HG03175 (cell line): ENCODE measurements at regions not wholly inside any gene's neighbourhood (a gene's known extent, or its start where the extent isn't known, plus 50 kb on each side); places are given as distances from the start of the nearest gene placed in this dataset.

Source experiments
- ATAC-seq: cut with Tn5 transposase; IDR thresholded peaks from one replicate; pipeline ENCODE4 v1.9.1; 2021; ENCODE audit warnings: mild to moderate bottlenecking, moderate library complexity; ENCODE audit not compliant: unreplicated experiment

DNA sequence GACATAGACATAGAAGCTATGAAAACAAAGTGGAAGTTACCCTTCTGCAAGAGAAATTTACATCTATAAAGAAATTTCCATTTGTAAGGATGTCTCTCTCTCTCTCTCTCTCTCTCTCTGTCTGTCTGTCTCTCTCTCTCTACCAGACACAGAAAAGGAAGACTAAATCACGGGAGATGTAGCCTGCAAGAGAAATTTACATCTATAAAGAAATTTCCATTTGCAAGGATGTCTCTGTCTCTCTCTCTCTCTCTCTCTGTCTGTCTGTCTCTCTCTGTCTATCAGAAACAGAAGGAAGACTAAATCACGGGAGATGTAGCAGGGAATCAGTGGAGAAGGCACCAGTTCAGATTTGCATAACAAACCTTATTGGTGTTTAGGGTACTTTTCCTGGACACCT is 65.6 kb upstream of the CTSO start:
- ATAC-seq = no peak

DNA sequence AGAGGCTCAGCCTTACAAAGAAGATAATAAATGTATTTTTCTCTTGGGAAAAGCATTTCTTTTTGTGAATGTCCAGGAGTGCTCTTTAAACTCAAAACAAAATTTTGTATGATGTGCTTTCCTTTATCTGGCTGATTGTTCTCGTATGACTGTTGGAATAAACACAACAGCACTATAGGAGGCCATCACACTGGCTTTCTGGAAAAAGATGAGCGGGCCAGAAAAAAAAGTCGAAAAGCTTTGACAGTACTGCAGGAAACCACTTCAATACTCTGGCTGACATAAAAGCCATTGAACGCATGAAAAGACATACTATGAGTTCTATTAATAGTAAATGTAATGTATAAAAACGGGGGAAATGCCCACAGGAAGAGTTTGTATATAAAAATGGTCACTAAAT is 64.7 kb upstream of the CTSO start:
- ATAC-seq = no peak

DNA sequence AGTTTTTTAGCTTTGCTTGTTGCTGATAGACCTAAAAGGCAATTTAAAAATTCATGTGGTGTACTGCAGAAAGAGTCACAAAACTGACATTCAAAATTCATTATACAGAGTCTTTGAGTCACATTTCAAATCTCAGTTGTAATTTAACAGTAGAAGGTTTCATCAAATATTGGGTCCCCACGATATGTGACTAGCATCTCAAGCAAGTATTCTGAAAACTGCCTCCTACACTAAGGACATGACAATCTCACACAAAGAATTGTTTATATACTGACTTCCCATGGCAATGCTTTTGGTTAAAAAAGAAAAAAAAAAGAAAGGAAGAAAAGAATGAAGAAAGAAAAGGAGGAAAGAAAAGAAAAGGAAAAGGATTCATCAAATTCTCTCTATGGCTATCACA is 62.1 kb upstream of the CTSO start:
- ATAC-seq = no peak

DNA sequence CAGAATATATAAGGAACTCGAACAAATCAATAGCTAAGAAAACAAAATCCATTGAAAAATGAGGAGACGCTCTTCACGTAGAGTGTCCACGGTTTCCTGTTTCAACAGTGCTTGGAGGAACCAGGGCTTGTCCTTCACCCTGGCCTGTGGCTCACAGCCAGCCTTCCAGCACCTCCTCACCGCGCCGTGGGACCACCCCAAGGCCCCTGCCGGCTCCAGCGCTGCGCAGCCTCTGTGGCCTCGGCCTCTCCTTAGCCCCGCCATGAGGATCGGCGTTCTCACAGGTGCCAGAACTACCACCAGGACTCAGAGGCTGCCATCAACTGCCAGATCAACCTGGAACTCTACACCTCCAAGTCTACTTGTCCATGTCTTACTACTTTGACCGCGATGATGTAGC is 52.5 kb upstream of the CTSO start:
- ATAC-seq = no peak
